ENCODE measurements at regions not wholly inside any gene's neighbourhood (a gene's known extent, or its start where the extent isn't known, plus 50 kb on each side); places are given as distances from the start of the nearest gene placed in this dataset.

DNA sequence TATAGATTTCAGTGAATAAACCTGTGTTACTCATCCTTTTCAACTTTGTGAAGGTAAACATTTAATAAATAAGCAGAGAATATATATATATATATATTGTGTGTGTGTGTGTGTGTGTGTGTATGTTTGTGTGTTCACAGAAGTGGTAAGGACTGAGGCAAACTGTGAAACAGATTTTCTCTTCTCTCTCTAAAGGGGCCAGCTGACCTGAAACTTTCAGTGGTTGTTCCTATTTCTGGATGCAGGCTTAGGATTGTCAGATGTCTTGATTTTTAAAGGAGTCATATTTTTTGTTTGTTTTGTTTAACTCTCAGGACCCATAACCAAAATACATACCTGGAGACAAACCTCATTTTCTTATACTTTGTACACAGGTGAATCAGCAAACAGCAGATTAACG is 714.9 kb upstream of the MEF2C start:
- TF ChIP-seq TAF1 (IDR thresholded peaks at IDR 0.05; ENCODE audit: low read depth, low read length) (no peak), BACH1 (IDR thresholded peaks at IDR 0.05; ENCODE audit: low read length) (no peak), CTCF (IDR thresholded peaks at IDR 0.05; ENCODE audit: control extremely low read depth in 1 of 3, insufficient read depth in 1 of 3, low read depth in 1 of 3, low read length in 3 of 3) (no peak), POLR2A (IDR thresholded peaks at IDR 0.05; ENCODE audit: control extremely low read depth in 1 of 2, low read depth in 2 of 2, low read length in 2 of 2) (no peak), CBX8 (IDR thresholded peaks at IDR 0.05; ENCODE audit: borderline replicate concordance, low read depth, low read length) (no peak), SIN3A (conservative IDR thresholded peaks at IDR 0.05 in 1 of 2, IDR thresholded peaks at IDR 0.05 in 1 of 2; ENCODE audit: low read depth in 1 of 2, low read length in 2 of 2) (no peak), CEBPB (IDR thresholded peaks at IDR 0.05; ENCODE audit: low read depth, low read length) (no peak), CBX5 (IDR thresholded peaks at IDR 0.05; ENCODE audit: low read depth, low read length) (no peak), POLR2AphosphoS5 (IDR thresholded peaks at IDR 0.05; ENCODE audit: low read depth, low read length) (no peak), HDAC6 (IDR thresholded peaks at IDR 0.05; ENCODE audit: low read depth, low read length) (no peak)
